ENCODE measurements at regions not wholly inside any gene's neighbourhood (a gene's known extent, or its start where the extent isn't known, plus 50 kb on each side); places are given as distances from the start of the nearest gene placed in this dataset.

GRCh38 chr1:81545734-81546133 lies 255.0 kb upstream of the ADGRL2 start:
- no peak for DNase-seq
- intact Hi-C loops (cut with DNase I) = no loop called here
- WGBS, 4 donors = 81 to 91% (median 88%) methylated on average over 6 of the region's 6 CpGs
- no peaks in the 10 kb centered on the region for H3K4me1 ChIP-seq (replicated peaks in 1 of 2)
- no peak overlapping the region for H3K27ac ChIP-seq
- H3K36me3 ChIP-seq (replicated peaks in 1 of 2) = no peaks in the 10 kb centered on the region
- H3K4me3 ChIP-seq = no peak overlapping the region
- no peaks in the 10 kb centered on the region for H3K27me3 ChIP-seq
- no peaks in the 10 kb centered on the region for H3K9me3 ChIP-seq (replicated peaks in 1 of 3)
- no peak for TF ChIP-seq CTCF (IDR thresholded peaks at IDR 0.05)
- TF ChIP-seq POLR2A (IDR thresholded peaks at IDR 0.05) = no peak

- WGBS, 4 donors = 92 to 95% (median 93%) methylated on average over 6 of the region's 6 CpGs
- no peak for DNase-seq
- TF ChIP-seq POLR2A (IDR thresholded peaks at IDR 0.05) = no peak
- TF ChIP-seq CTCF (IDR thresholded peaks at IDR 0.05) = no peak
- no peaks in the 10 kb centered on the region for H3K27me3 ChIP-seq
- no peaks in the 10 kb centered on the region for H3K4me1 ChIP-seq (replicated peaks in 1 of 2)
- H3K27ac ChIP-seq = no peak overlapping the region
- H3K4me3 ChIP-seq = no peak overlapping the region
- intact Hi-C loops (cut with DNase I) = no loop called here
- H3K36me3 ChIP-seq (replicated peaks in 1 of 2) = no peaks in the 10 kb centered on the region
- H3K9me3 ChIP-seq (replicated peaks in 1 of 3) = no peaks in the 10 kb centered on the region
Observed at GRCh38 chr1:81543764-81544163, 257.0 kb upstream of the ADGRL2 start.

DNA sequence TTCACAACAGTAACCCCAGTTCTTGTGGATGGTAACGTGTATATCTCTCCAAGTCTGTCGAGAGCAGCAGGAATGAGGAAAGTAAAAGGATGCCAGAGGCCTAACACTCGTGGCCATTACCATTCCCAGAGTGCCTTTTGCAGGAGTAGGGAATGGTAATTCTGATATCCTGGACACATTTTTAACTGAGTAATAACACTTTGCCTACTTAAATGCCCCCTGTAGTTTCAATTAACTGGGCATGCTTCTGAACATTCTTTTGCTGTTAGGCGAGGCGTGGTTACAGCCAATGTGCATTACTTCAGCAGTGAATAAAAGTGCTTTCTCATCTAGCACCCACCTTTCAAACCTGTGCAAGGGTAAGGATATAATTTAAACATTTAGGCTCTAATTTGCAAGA lies 258.5 kb upstream of the ADGRL2 start:
- intact Hi-C loops (cut with DNase I) = no loop called here
- TF ChIP-seq POLR2A (IDR thresholded peaks at IDR 0.05) = no peak
- no peak for TF ChIP-seq CTCF (IDR thresholded peaks at IDR 0.05)
- DNase-seq = no peak
- H3K36me3 ChIP-seq (replicated peaks in 1 of 2) = no peaks in the 10 kb centered on the region
- WGBS, 4 donors = 85 to 94% (median 93%) methylated on average over 5 of the region's 5 CpGs
- no peaks in the 10 kb centered on the region for H3K4me1 ChIP-seq (replicated peaks in 1 of 2)
- no peak overlapping the region for H3K27ac ChIP-seq
- H3K27me3 ChIP-seq = no peaks in the 10 kb centered on the region
- no peak overlapping the region for H3K4me3 ChIP-seq
- H3K9me3 ChIP-seq (replicated peaks in 1 of 3) = no peaks in the 10 kb centered on the region

- no peaks in the 10 kb centered on the region for H3K36me3 ChIP-seq (replicated peaks in 1 of 2)
- intact Hi-C loops (cut with DNase I) = no loop called here
- H3K9me3 ChIP-seq (replicated peaks in 1 of 3) = no peaks in the 10 kb centered on the region
- H3K27ac ChIP-seq = no peak overlapping the region
- TF ChIP-seq CTCF (IDR thresholded peaks at IDR 0.05) (no peak), POLR2A (IDR thresholded peaks at IDR 0.05) (no peak)
- H3K4me1 ChIP-seq (replicated peaks in 1 of 2) = no peaks in the 10 kb centered on the region
- H3K4me3 ChIP-seq = no peak overlapping the region
- H3K27me3 ChIP-seq = no peaks in the 10 kb centered on the region
- DNase-seq = no peak
Observed at GRCh38 chr1:81540216-81540615, 260.5 kb upstream of the ADGRL2 start.

Data from adrenal gland (tissue), 9 donors.